ENCODE measurements at regions not wholly inside any gene's neighbourhood (a gene's known extent, or its start where the extent isn't known, plus 50 kb on each side); places are given as distances from the start of the nearest gene placed in this dataset.
"Not testable (repeated sequence)": the region's sequence is repeated elsewhere in the genome, so short reads cannot be mapped to it uniquely, and the experiment has no call there.

DNA sequence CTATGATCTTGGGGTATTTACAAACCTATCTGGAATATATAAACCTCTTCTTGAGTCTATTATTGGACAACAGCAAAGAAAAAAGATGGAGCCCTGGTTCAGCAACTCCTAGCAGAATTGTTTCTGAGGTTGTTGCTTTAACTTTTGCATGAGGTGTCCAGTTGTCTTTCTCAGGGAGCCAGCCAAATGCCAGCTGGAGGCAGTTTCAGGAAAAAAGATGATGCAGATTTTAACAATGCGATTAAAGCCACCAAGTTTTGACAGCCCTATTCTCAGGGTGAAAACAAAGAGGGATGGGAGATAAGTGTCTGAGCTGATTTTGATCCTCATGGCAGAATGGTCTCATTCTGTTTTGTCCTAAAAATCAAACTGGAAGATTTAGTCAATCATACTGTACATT, 181.6 kb upstream of the RASGRP1 start:
- no peak for DNase-seq

- no peak for DNase-seq
Observed at GRCh38 chr15:38748710-38749109, 184.1 kb upstream of the RASGRP1 start.

GRCh38 chr15:38750786-38751185, 186.2 kb upstream of the RASGRP1 start:
- no peak for DNase-seq

DNA sequence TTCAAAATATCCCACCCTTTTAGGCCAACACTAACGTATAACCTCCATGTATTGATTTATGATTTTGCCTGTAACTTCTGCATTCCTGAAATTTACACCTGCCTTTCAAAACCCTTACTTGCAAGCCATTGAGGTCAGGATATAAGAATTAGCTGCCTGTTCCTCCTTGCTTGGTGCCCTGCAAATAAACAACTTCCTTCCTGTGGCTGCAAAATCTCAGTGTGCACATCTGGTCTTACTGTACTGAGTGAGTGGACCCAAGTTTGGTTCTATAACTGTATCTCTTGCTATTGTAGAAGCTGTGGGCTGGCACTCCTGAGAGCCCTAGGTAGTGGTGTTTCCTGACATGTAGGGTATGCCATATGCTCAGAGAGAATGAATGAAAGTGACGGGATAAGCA, 191.1 kb upstream of the RASGRP1 start:
- no peak for DNase-seq

- no peak for DNase-seq
Observed at GRCh38 chr15:38756441-38756840, 191.8 kb upstream of the RASGRP1 start.

- DNase-seq = no peak
Observed at GRCh38 chr15:38758043-38758442, 193.4 kb upstream of the RASGRP1 start.

- no peak for DNase-seq
Observed at GRCh38 chr15:38761681-38762080, 197.1 kb upstream of the RASGRP1 start.

- DNase-seq = peak; percentile 0
Observed at GRCh38 chr15:38768970-38769369, 204.4 kb upstream of the RASGRP1 start.

GRCh38 chr15:38769492-38769891, 204.9 kb upstream of the RASGRP1 start:
- DNase-seq = no peak

- DNase-seq = not testable (repeated sequence)
Observed at GRCh38 chr15:38774076-38774475, 209.5 kb upstream of the RASGRP1 start.

GRCh38 chr15:38781196-38781595, 216.6 kb upstream of the RASGRP1 start:
- no peak for DNase-seq

DNA sequence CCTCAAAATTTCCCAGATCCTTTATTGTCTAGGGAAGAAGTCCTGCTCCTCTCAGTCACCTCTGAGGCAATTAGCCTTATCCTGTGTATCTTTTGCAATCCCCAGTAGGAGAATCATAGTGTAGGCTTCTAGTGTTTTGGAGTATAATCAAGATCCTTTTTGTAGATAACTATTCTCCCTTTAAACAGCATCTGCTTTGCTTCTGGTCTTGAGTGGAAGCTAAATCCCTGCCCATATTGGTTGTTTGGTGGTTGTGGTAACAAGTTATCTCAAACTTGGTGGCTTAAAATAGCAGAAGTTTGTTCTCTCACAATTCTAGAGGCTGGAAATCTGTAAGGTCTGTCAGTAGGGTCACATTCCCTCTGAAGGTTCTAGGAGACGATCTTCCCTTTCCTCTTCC, 217.5 kb upstream of the RASGRP1 start:
- no peak for DNase-seq

GRCh38 chr15:38788918-38789317, 224.3 kb upstream of the RASGRP1 start:
- no peak for DNase-seq

DNA sequence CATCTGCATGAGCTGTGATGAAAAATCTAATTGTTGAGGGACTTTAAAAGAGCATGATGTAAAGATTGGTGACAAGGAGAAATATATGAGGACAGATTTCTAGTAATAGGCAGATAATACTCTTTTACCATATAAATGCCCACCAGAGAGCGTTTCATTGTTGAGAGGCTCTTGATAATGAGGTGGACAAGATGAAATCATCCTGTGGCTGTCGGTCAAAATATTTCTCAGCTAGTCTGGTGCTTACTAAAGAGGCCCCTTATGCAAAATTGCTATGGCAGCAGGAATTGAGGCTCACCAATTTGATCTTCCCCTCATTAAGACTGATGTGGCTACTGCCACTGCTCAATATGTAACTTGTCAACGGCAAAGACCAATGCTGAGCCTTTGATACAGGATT, 225.0 kb upstream of the RASGRP1 start:
- DNase-seq = no peak

DNA sequence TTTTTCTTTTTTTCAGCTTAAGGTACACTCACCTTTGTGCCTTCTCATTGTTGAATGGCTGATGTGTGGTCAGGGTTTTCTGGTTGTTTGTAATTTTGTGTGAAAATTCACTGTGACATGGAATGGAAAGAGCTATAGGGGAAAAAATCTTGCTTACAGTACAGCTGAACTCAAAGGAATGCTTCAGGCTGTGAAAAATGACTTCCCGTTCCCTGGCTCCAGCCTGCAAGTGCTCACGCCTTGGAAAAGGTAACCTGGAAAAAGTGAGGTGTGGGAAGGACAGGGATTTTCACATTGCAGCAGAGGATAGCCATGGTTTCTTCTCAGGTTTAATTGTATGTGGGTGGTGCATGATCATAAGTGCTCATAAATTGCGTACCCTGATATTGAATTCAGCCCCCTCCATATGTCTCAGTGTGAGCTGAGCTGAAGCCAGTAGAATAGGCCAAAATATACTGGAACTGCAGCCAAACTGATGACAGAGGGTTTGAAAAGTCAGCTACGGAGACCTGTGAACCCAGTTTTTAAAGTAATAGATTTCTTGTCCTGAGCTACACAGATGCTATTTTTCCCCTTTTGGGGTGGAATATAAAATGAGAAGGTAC, 228.7 kb upstream of the RASGRP1 start:
- DNase-seq = no peak

GRCh38 chr15:38795471-38796245, 231.0 kb upstream of the RASGRP1 start:
- no peak for DNase-seq

DNA sequence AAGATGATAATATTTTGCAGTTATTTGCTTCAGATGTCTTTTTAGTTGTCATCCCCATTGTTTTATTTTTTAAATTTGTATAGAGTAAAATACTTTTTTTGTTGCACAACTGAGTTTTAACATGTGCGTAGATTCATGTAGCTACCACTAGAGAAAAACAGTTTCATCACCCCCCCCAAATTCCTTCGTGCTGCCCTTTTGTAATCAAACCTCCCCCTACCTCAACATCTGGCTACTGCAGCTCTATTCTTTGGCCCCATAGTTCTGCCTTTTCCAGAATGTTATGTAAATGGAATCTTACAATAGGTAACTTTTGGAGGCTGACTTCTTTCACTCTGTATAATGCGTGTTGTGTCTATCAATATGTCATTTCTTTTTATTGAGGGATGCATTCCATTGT, 232.0 kb upstream of the RASGRP1 start:
- DNase-seq = no peak

DNA sequence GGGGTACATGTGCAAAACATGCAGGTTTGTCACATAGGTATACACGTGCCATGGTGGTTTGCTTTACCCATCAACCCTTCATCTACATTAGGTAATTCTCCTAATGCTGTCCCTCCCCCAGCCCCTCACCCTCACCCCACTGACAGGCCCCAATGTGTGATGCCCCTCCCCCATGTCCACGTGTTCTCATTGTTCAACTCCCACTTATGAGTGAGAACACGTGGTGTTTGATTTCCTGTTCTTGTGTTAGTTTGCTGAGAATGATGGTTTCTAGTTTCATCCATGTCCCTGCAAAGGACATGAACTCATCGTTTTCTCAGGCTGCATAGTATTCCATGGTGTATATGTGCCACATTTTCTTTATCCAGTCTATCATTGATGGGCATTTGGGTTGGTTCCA, 232.9 kb upstream of the RASGRP1 start:
- DNase-seq = not testable (repeated sequence)

DNA sequence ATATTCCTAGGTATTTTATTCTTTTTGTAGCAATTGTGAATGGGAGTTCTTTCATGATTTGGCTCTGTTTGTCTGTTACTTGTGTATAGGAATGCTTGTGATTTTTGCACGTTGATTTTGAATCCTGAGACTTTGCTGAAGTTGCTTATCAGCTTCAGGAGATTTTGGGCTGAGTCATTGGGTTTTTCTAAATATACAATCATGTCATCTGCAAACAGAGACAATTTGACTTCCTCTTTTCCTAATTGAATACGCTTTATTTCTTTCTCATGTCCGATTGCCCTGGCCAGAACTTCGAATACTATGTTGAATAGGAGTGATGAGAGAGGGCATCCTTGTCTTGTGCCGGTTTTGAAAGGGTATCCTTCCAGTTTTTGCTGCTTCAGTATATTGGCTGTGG, 234.6 kb upstream of the RASGRP1 start:
- DNase-seq = not testable (repeated sequence)

GRCh38 chr15:38809621-38810020, 245.0 kb upstream of the RASGRP1 start:
- no peak for DNase-seq

DNA sequence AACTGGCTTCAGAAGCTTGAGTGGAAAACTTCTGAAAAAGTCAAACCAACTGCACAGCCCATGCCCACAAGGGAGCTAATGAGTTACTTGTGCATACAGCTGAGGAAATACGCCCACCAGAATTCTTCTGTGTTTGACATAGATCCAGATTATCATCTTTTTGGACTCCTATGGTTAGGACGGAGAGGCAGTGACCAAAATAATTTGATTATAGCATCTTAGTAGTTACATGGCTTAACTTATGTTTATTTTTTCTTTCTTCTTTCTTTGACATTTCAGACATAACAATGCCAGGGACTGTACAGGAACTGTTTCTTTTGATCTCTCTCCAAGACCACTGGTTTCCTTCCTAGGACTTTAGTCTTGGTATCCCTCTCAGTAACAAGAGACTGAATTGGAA, 246.1 kb upstream of the RASGRP1 start:
- DNase-seq = no peak

- DNase-seq = not testable (repeated sequence)
Observed at GRCh38 chr15:38814254-38814653, 249.6 kb upstream of the RASGRP1 start.

GRCh38 chr15:38814891-38815290, 250.3 kb upstream of the RASGRP1 start:
- no peak for DNase-seq

DNA sequence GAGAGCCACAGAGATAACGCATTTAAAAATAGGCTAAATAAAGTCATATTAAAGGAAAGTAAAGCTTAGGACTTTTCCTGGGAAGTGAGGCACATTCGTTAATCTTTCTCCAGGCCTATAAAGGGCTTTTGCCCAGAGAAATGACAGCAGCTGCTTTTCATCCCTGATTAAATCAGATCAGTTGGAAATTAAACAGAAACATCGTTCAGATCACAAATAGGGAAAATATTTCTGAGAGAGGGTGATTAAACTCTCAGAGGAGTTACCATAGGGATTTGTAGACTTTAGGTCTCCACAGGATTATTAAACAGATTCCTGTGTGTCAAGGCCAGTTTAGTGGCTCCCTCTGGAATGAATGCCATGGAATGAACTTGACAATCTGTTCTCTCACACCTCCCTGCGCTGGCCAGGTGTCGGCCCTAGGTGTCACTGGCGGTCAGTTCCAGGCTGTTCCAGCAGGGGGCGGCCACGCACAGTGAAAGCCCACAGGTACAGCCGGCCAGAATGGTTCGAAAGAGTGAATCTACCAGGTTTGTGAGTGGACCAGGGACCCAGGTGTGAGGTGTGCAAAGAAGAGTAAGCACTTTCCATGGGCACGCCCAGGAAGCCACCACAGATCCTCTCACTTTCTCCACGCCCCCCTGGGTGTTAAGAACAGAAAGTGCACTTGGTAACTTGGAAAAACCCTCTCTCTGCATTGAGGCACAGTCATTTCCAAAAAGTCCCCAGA, 253.0 kb upstream of the RASGRP1 start:
- peak; percentile 63 for DNase-seq
